Mesenchymal stem cell (in vitro differentiated cells and primary cell): ENCODE measurements at regions not wholly inside any gene's neighbourhood (a gene's known extent, or its start where the extent isn't known, plus 50 kb on each side); places are given as distances from the start of the nearest gene placed in this dataset.
"Not testable (repeated sequence)": the region's sequence is repeated elsewhere in the genome, so short reads cannot be mapped to it uniquely, and the experiment has no call there.

Source experiments
- DNase-seq: peaks from one replicate; pipeline ENCODE4 v3.0.0-alpha.2; 2013
- H2AFZ ChIP-seq: one replicate; pipeline ENCODE4 v1.6.1; 2013; ENCODE audit warnings: low read depth, mild to moderate bottlenecking, control low read depth, inconsistent platforms, low read length, moderate library complexity
- H2AK5ac ChIP-seq: 2 replicates; pipeline ENCODE4 v1.6.1; 2013; ENCODE audit warnings: low read length, moderate library complexity, mild to moderate bottlenecking, inconsistent platforms; ENCODE audit not compliant: severe bottlenecking
- H2BK120ac ChIP-seq: one replicate; pipeline ENCODE4 v1.6.1; 2013; ENCODE audit warnings: low read depth, mild to moderate bottlenecking, inconsistent platforms, low read length, moderate library complexity
- H2BK12ac ChIP-seq, 2 experiments: one replicate each; pipeline ENCODE4 v1.6.1; 2013; ENCODE audit warnings: inconsistent platforms in 2 of 2, low read length in 2 of 2, mild to moderate bottlenecking in 2 of 2, moderate library complexity in 2 of 2, control low read depth in 1 of 2
- H2BK15ac ChIP-seq: one replicate; pipeline ENCODE4 v1.6.1; 2013; ENCODE audit warnings: mild to moderate bottlenecking, low read depth, inconsistent platforms; ENCODE audit not compliant: poor library complexity, severe bottlenecking
- H2BK5ac ChIP-seq: 2 replicates; pipeline ENCODE4 v1.6.1; 2013; ENCODE audit warnings: low read depth, mild to moderate bottlenecking, low read length, control low read depth, inconsistent platforms; ENCODE audit not compliant: poor library complexity, severe bottlenecking
- H3K14ac ChIP-seq, 2 experiments: one replicate each; pipeline ENCODE4 v1.6.1; 2013; ENCODE audit warnings: inconsistent platforms in 2 of 2, low read length in 2 of 2, control low read depth in 1 of 2, mild to moderate bottlenecking in 1 of 2, moderate library complexity in 1 of 2
- H3K18ac ChIP-seq, 2 experiments: one replicate each; pipeline ENCODE4 v1.6.1; 2013; ENCODE audit warnings: inconsistent platforms in 2 of 2, low read length in 2 of 2, control low read depth in 1 of 2, low read depth in 1 of 2, mild to moderate bottlenecking in 1 of 2
- H3K23ac ChIP-seq, 2 experiments: one replicate each; pipeline ENCODE4 v1.6.1; 2013; ENCODE audit warnings: inconsistent platforms in 2 of 2, low read length in 2 of 2, mild to moderate bottlenecking in 2 of 2, moderate library complexity in 2 of 2, control low read depth in 1 of 2
- H3K27ac ChIP-seq: 2 replicates; pipeline ENCODE4 v1.5.1; 2013; ENCODE audit warnings: mild to moderate bottlenecking, moderate library complexity, low read length, control low read depth, inconsistent platforms; ENCODE audit not compliant: poor library complexity, severe bottlenecking
- H3K27me3 ChIP-seq, 2 experiments: 2 replicates each; pipeline versions ENCODE4 v1.6.1 to v1.7.0; 2013; ENCODE audit warnings: low read length in 2 of 2, mild to moderate bottlenecking in 2 of 2, moderate library complexity in 2 of 2, control low read depth in 1 of 2, inconsistent platforms in 1 of 2; ENCODE audit not compliant: control insufficient read depth in 1 of 2, insufficient read depth in 1 of 2
- H3K36me3 ChIP-seq, 2 experiments: 2 replicates each; pipeline versions ENCODE4 v1.6.1 to v1.7.0; 2013; ENCODE audit warnings: low read length in 2 of 2, control low read depth in 1 of 2, inconsistent platforms in 1 of 2, low read depth in 1 of 2, mild to moderate bottlenecking in 1 of 2; ENCODE audit not compliant: insufficient read depth in 2 of 2, control insufficient read depth in 1 of 2
- H3K4ac ChIP-seq, 2 experiments: one replicate each; pipeline ENCODE4 v1.6.1; 2013; ENCODE audit warnings: inconsistent platforms in 2 of 2, low read length in 2 of 2, mild to moderate bottlenecking in 2 of 2, moderate library complexity in 2 of 2, control low read depth in 1 of 2, low read depth in 1 of 2
- H3K4me1 ChIP-seq: 2 replicates; pipeline ENCODE4 v1.6.1; 2013; ENCODE audit warnings: low read depth, low read length, control low read depth; ENCODE audit not compliant: control insufficient read depth, insufficient read depth
- H3K4me2 ChIP-seq: 2 replicates; pipeline ENCODE4 v1.6.1; 2013; ENCODE audit warnings: low read length, mild to moderate bottlenecking, inconsistent platforms; ENCODE audit not compliant: poor library complexity, severe bottlenecking
- H3K4me3 ChIP-seq, 2 experiments: 2 replicates each; pipeline versions ENCODE4 v1.5.1 to v1.7.0; 2013; ENCODE audit warnings: low read length in 2 of 2, mild to moderate bottlenecking in 2 of 2, control low read depth in 1 of 2, low read depth in 1 of 2; ENCODE audit not compliant: insufficient read depth in 1 of 2
- H3K79me1 ChIP-seq: replicated peaks from 2 replicates; pipeline ENCODE4 v1.6.1; 2013; ENCODE audit warnings: mild to moderate bottlenecking, control low read depth, low read length, inconsistent platforms; ENCODE audit not compliant: poor library complexity, severe bottlenecking
- H3K9ac ChIP-seq: 2 replicates; pipeline ENCODE4 v1.7.0; 2013; ENCODE audit warnings: mild to moderate bottlenecking, low read length, moderate library complexity
- H3K9me3 ChIP-seq: 2 replicates; pipeline ENCODE4 v1.7.0; 2013; ENCODE audit warnings: mild to moderate bottlenecking, low read length; ENCODE audit not compliant: control insufficient read depth
- H4K8ac ChIP-seq: one replicate; pipeline ENCODE4 v1.6.1; 2013; ENCODE audit warnings: inconsistent platforms, mild to moderate bottlenecking, low read length, moderate library complexity
- H4K91ac ChIP-seq: one replicate; pipeline ENCODE4 v1.6.1; 2013; ENCODE audit warnings: mild to moderate bottlenecking, low read length, inconsistent platforms
- WGBS: methylation state at CpG from one replicate; pipeline ENCODE4 v1.1.7; 2013; ENCODE audit warnings: mixed read lengths; 5-methylcytosine and 5-hydroxymethylcytosine counted together

DNA sequence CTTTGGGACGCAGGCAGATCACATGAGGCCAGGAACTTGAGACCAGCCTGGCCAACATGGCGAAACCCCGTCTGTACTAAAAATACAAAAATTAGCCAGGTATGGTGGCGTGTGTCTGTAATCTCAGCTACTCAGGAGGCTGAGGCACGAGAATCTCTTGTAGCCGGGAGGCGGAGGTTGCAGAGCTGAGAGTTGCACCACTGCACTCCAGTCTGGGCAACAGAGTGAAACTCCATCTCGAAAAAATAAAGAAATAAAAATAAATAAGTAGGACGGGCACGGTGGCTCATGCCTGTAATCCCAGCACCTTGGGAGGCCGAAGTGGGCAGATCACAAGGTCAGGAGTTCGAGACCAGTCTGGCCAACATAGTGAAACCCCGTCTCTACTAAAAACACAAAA is 58.2 kb upstream of the CACUL1 start:
- H3K36me3 ChIP-seq, H3K9ac ChIP-seq, H2AK5ac ChIP-seq, H3K4ac ChIP-seq, DNase-seq, H3K14ac ChIP-seq, H4K91ac ChIP-seq, H4K8ac ChIP-seq, H3K27ac ChIP-seq, H2BK12ac ChIP-seq, H2BK120ac ChIP-seq, H2BK5ac ChIP-seq, H3K9me3 ChIP-seq, H3K4me2 ChIP-seq, H3K4me1 ChIP-seq, H2BK15ac ChIP-seq, H3K79me1 ChIP-seq, H3K23ac ChIP-seq, H3K18ac ChIP-seq, H3K4me3 ChIP-seq, H2AFZ ChIP-seq: not testable (repeated sequence)
- WGBS, result 95% methylated on average over 13 of the region's 13 CpGs
- H3K27me3 ChIP-seq, result peaks cover 0 to 68% of the 10 kb centered on the region in 2 experiments

DNA sequence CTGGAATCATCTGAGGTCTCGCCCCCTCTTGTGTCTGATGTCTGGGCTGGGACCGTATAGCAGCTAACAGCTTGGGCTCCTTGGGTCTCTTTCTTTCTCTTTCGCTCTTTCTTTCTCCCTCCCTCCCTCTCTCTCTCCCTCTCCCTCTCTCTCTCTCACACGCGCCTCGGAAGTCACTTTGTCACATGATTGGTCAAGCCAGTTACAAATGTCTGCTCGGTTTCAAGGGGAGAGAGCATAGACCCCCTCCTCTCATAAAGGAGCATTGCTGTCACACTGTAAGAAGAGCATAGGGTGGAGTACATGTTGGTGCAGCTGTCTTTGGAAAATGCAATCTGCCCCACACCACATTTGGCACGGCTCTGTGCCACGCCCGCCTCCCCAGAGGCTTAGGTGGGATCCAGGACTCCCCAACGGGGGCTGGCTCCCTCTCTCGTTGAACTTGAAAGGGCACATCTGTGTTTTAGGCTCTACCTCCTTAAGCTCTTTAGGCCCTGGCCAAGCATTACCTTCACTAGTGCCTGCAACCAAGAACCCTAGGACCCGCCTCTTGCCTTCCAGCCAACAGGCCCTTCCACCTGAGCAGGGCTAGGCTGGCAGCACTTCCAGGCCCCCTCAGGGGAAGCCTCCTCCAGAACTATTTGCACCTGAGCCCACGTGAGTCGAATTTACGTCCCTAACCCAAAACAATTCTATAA is 61.9 kb upstream of the CACUL1 start:
- Histone ChIP-seq H3K27ac (no peak overlapping the region), H3K14ac (no peak overlapping the region)
- no peak for DNase-seq

DNA sequence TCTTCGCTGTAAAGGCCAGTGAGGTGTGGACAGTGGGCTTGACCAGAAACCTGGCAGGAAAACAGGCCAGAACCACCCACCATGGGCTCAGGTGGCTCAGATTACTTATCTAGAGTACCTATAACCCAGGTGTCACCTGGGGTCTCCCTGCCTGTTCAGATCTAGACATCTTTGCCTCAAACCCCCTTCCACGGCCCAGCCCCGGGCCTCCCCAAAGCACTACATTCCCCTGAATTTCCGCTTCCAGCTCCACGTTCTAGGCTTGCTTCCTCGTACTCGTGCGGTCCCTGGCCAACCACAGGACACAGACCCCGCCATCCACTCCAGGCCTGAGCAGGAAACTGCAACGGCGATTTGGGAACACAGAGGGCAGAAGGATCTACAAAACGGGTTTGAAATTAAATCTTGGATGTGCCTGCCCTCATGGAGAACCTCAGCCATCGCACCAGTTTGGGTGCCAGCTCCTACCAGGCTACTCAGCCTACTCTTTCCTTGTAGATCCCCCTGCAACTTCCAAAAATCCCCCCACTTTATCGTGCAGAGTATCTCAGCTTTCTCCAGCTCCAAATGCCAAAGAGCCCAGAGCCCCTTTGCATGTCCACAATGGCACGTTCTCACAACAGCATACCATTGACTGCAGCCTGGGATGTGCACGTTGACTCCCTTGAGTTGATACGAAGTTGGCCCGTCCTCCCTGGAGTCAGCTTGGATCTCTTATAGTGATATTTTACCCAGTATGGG is 62.7 kb upstream of the CACUL1 start:
- 81% methylated on average over 18 of the region's 18 CpGs for WGBS
- Histone ChIP-seq H4K91ac (no peak overlapping the region), H3K27me3 (peaks cover 0 to 32% of the 10 kb centered on the region in 2 experiments), H3K18ac (no peak overlapping the region), H3K79me1 (no peaks in the 10 kb centered on the region), H2BK12ac (no peak overlapping the region), H3K9me3 (no peaks in the 10 kb centered on the region), H3K23ac (no peak overlapping the region), H3K4ac (no peak overlapping the region), H3K4me1 (no peaks in the 10 kb centered on the region), H3K9ac (no peak overlapping the region), H2AK5ac (no peak overlapping the region), H3K14ac (no peak overlapping the region), H2AFZ (no peak overlapping the region), H2BK15ac (no peak overlapping the region), H4K8ac (no peak overlapping the region), H3K4me3 (no peak overlapping the region), H2BK5ac (no peak overlapping the region), H3K4me2 (no peak overlapping the region), H3K27ac (no peak overlapping the region), H2BK120ac (no peak overlapping the region), H3K36me3 (no peaks in the 10 kb centered on the region)
- DNase-seq, result no peak

More for the DNA sequence above, 61.9 kb upstream of the CACUL1 start:
- H3K9me3 ChIP-seq, result no peaks in the 10 kb centered on the region
- no peak overlapping the region for H3K23ac ChIP-seq
- H3K4me1 ChIP-seq, result no peaks in the 10 kb centered on the region
- H2BK120ac ChIP-seq, result no peak overlapping the region
- no peak overlapping the region for H3K9ac ChIP-seq
- no peak overlapping the region for H3K4ac ChIP-seq
- no peak overlapping the region for H2AFZ ChIP-seq
- H2BK12ac ChIP-seq, result no peak overlapping the region
- no peak overlapping the region for H2BK15ac ChIP-seq
- peaks cover 0 to 41% of the 10 kb centered on the region in 2 experiments for H3K27me3 ChIP-seq
- no peak overlapping the region for H2BK5ac ChIP-seq
- H4K8ac ChIP-seq, result no peak overlapping the region
- no peak overlapping the region for H3K4me3 ChIP-seq
- H3K79me1 ChIP-seq, result no peaks in the 10 kb centered on the region
- no peaks in the 10 kb centered on the region for H3K36me3 ChIP-seq
- no peak overlapping the region for H3K18ac ChIP-seq
- 84% methylated on average over 15 of the region's 16 CpGs for WGBS
- H3K4me2 ChIP-seq, result no peak overlapping the region
- no peak overlapping the region for H4K91ac ChIP-seq
- no peak overlapping the region for H2AK5ac ChIP-seq

DNA sequence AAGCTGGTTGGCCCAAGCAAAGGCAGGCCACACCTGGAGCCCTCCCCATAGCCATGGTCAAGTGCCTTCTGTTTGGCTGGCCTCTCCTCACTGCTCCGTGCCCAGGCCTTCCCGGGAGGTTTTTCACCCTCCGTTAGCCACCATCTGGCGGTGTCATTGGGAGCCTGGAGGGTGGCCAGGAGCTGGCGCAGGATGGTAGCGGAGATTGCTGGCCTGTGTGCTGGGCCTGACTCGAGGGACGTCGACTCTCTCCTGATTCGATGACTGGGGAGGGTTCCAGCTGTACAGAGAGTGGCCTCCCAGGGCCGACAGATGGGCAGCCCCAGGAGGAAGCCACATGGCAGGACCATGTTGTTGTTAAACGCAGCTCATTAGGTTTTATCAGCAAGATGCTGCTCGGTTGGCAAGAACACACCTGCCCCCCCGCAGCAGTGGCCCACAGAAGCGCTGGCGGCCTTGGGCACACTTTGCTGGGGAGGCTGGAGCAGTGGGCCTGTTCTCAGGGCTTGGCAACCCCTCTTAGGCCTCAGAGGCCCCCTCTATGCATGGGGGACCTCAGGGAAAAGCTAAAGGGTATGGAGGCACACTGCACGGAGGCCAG is 64.0 kb upstream of the CACUL1 start:
- H3K23ac ChIP-seq, result no peak overlapping the region

More for the DNA sequence above, 64.0 kb upstream of the CACUL1 start:
- Histone ChIP-seq H2BK5ac (no peak overlapping the region), H4K8ac (no peak overlapping the region), H3K4me2 (no peak overlapping the region), H3K18ac (no peak overlapping the region), H3K14ac (no peak overlapping the region), H3K4me3 (no peak overlapping the region), H2AK5ac (no peak overlapping the region), H2BK120ac (no peak overlapping the region), H4K91ac (no peak overlapping the region), H2BK12ac (no peak overlapping the region), H3K4ac (no peak overlapping the region), H3K27ac (no peak overlapping the region), H3K9ac (no peak overlapping the region), H3K27me3 (peaks cover 0 to 23% of the 10 kb centered on the region in 2 experiments), H3K4me1 (peaks cover 3% of the 10 kb centered on the region), H3K36me3 (no peaks in the 10 kb centered on the region), H2AFZ (no peak overlapping the region), H3K9me3 (no peaks in the 10 kb centered on the region), H2BK15ac (no peak overlapping the region), H3K79me1 (no peaks in the 10 kb centered on the region)
- 85% methylated on average over 17 of the region's 17 CpGs for WGBS
- no peak for DNase-seq
